Left ventricle myocardium inferior (tissue), 1 donor: ENCODE measurements at regions not wholly inside any gene's neighbourhood (a gene's known extent, or its start where the extent isn't known, plus 50 kb on each side); places are given as distances from the start of the nearest gene placed in this dataset.

Experiments
- DNase-seq: peaks from one replicate; pipeline ENCODE4 v3.0.0-alpha.2; 2020
- H3K27ac ChIP-seq: fragments of 200-600 bp; replicated peaks from 2 replicates; pipeline ENCODE4 v1.8.0; 2021
- H3K27me3 ChIP-seq: fragments of 200-600 bp; 2 replicates; pipeline ENCODE4 v1.8.0; 2021; ENCODE audit warnings: low read depth
- H3K36me3 ChIP-seq: fragments of 200-600 bp; 2 replicates; pipeline ENCODE4 v1.8.0; 2021
- H3K4me1 ChIP-seq: fragments of 200-600 bp; 2 replicates; pipeline ENCODE4 v1.8.0; 2021
- H3K4me3 ChIP-seq: fragments of 200-600 bp; 2 replicates; pipeline ENCODE4 v1.8.0; 2021; ENCODE audit warnings: mild to moderate bottlenecking, moderate library complexity
- H3K9me3 ChIP-seq: fragments of 200-600 bp; replicated peaks from 2 replicates; pipeline ENCODE4 v1.8.0; 2021
- CTCF ChIP-seq: fragments of 200-600 bp; IDR thresholded peaks from 2 replicates; pipeline ENCODE4 v1.8.0; 2021; ENCODE audit warnings: antibody characterized with exemption, mild to moderate bottlenecking, borderline replicate concordance
- intact Hi-C: fragments of 100-400 bp; cut with micrococcal nuclease; formaldehyde crosslinking; loops from one replicate; pipeline ENCODE4 v1.11.0; 2022
- donor health status: DM: no; HTN: yes; CAD: no; lungs with severe emphysema.

GRCh38 chr9:129456549-129457324, 164.2 kb downstream of the C9orf50 start:
- Histone ChIP-seq H3K27ac (no peak overlapping the region), H3K9me3 (no peaks in the 10 kb centered on the region), H3K4me3 (no peak overlapping the region), H3K27me3 (no peaks in the 10 kb centered on the region), H3K36me3 (no peaks in the 10 kb centered on the region), H3K4me1 (peaks cover 42% of the 10 kb centered on the region)
- no peak for DNase-seq
- intact Hi-C loops: no loop called here
- TF ChIP-seq CTCF: no peak

- no peak for DNase-seq
- intact Hi-C loops: no loop called here
These were observed 165.5 kb downstream of the C9orf50 start for GRCh38 chr9:129455151-129455995.

GRCh38 chr9:129454467-129455067, 166.3 kb downstream of the C9orf50 start:
- DNase-seq: no peak
- no peaks in the 10 kb centered on the region for H3K27me3 ChIP-seq
- intact Hi-C loops: no loop called here
- H3K36me3 ChIP-seq: no peaks in the 10 kb centered on the region
- no peak overlapping the region for H3K4me3 ChIP-seq
- no peaks in the 10 kb centered on the region for H3K9me3 ChIP-seq
- peaks cover 35% of the 10 kb centered on the region for H3K4me1 ChIP-seq
- no peak overlapping the region for H3K27ac ChIP-seq
- no peak for TF ChIP-seq CTCF

More at GRCh38 chr9:129455151-129455995, 165.5 kb downstream of the C9orf50 start:
- Histone ChIP-seq H3K27ac (no peak overlapping the region), H3K4me1 (peaks cover 41% of the 10 kb centered on the region), H3K36me3 (no peaks in the 10 kb centered on the region), H3K27me3 (no peaks in the 10 kb centered on the region), H3K4me3 (no peak overlapping the region), H3K9me3 (no peaks in the 10 kb centered on the region)
- TF ChIP-seq CTCF: no peak

- Histone ChIP-seq H3K4me3 (no peak overlapping the region), H3K27ac (no peak overlapping the region), H3K27me3 (no peaks in the 10 kb centered on the region), H3K36me3 (no peaks in the 10 kb centered on the region), H3K4me1 (peaks cover 26% of the 10 kb centered on the region), H3K9me3 (no peaks in the 10 kb centered on the region)
- DNase-seq: no peak
- no peak for TF ChIP-seq CTCF
- intact Hi-C loops: no loop called here
These were observed 167.2 kb downstream of the C9orf50 start for GRCh38 chr9:129453734-129454133.

GRCh38 chr9:129451669-129452068, 169.2 kb downstream of the C9orf50 start:
- intact Hi-C loops: no loop called here

More at GRCh38 chr9:129451669-129452068, 169.2 kb downstream of the C9orf50 start:
- DNase-seq: no peak
- Histone ChIP-seq H3K4me3 (peak overlapping the region; percentile 21), H3K27ac (peak overlapping the region; percentile 77), H3K27me3 (no peaks in the 10 kb centered on the region), H3K4me1 (peaks cover 18% of the 10 kb centered on the region), H3K36me3 (no peaks in the 10 kb centered on the region), H3K9me3 (peaks cover 3% of the 10 kb centered on the region)
- TF ChIP-seq CTCF: no peak
